ENCODE measurements at regions not wholly inside any gene's neighbourhood (a gene's known extent, or its start where the extent isn't known, plus 50 kb on each side); places are given as distances from the start of the nearest gene placed in this dataset.
"Not testable (repeated sequence)": the region's sequence is repeated elsewhere in the genome, so short reads cannot be mapped to it uniquely, and the experiment has no call there.

DNA sequence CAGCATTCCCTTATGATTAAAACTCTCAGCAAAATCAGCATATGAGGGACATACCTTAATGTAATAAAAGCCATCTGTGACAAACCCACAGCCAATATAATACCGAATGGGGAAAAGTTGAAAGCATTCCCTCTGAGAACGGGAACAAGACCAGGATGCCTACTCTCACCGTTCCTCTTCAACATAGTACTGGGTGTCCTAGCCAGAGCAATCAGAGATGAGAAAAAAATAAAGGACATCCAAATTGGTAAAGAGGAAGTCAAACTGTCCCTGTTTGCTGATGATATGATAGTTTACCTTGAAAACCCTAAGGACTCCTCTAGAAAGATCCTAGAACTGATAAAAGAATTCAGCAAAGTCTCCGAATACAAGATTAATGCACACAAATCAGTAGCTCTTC lies 141.6 kb upstream of the MAN1A1 start:
- DNase-seq = not testable (repeated sequence)

DNA sequence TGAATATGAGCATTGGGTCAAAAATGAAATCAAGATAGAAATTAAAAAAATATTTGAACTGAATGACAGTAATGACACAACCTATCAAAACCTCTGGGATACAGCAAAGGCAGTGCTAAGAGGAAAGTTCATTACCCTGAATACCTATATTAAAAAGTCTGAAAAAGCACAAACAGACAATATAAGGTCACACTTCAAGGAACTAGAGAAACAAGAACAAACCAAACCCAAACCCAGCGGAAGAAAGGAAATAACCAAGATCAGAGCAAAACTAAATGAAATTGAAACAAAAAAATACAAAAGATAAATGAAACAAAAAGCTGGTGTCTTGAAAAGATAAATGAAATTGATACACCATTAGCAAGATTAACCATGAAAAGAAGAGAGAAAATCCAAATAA lies 140.5 kb upstream of the MAN1A1 start:
- not testable (repeated sequence) for DNase-seq

DNA sequence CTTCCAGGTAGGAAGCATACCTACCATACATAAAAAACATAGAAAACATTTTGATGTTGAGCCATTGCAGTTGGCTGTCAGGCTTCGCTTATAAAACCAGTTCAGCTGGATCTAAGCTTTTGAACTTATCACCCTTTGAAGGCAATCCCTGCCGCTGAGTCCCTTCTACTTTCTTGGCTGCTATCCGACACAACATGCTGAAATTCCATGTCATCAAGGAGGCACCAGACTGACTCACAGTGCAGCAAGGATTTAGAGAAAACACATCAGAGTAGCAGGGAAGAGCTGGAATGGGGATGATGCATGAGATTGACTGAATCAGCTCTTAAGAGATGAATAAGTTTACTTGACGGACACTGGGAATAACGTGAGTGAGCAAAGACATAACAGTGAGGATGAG lies 135.0 kb upstream of the MAN1A1 start:
- no peak for DNase-seq

DNA sequence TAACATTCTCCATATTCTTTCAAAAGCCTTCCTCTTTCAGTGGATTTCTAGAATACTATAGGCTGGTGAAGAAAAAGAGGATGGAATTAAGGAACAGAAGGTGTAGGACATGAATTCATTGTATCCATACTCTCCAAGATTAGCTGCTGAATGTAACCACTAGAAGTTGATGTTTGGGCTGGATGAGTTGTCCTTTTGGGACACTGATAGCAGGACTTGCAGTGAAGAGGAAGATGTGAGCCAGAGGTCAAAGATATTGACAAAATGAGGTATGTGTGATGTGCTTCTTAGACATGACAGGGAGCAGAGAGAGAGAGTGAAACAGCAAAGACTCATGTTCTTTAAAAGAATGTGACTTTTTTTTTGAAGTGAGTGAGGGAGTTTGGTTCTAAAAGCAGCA lies 134.3 kb upstream of the MAN1A1 start:
- no peak for DNase-seq

DNA sequence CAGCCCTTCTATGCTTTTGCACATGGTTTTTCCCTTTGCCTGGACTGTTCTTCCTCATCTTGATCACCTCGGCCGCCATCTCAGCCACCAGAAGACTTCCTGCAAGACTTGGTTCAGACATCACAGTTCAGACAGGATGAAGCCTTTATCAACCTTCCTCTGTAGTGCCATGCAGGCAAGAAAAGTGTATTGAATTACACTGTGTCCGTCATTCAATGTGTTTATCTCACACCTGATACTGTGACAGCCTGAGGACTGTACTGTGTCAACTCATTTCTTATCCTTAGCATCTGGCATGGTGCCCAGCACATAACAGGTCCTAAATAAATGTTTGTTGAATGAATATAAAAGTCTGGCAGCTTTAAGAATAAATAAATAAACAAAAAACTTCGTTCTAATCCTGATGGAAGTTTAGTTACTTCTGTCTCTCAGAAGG lies 133.3 kb upstream of the MAN1A1 start:
- DNase-seq = no peak

DNA sequence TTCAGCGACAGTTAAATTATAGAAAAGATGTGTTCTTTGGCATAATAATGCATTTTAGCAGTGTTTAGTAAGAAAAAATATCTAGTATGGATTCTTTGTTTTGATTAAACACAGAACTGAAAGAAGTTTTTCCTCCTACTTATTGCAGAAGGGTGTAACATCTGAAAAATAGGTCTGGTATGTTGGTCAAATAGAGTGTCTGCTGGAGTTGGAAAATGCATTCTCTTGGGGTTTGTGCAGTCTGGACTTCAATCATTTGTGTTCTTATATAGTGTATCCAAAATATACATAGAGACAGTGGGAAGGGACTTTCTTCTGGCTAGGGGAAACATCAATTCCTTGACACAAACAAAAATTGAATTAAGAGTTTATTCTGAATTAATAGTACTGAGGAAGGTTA lies 132.4 kb upstream of the MAN1A1 start:
- no peak for DNase-seq

DNA sequence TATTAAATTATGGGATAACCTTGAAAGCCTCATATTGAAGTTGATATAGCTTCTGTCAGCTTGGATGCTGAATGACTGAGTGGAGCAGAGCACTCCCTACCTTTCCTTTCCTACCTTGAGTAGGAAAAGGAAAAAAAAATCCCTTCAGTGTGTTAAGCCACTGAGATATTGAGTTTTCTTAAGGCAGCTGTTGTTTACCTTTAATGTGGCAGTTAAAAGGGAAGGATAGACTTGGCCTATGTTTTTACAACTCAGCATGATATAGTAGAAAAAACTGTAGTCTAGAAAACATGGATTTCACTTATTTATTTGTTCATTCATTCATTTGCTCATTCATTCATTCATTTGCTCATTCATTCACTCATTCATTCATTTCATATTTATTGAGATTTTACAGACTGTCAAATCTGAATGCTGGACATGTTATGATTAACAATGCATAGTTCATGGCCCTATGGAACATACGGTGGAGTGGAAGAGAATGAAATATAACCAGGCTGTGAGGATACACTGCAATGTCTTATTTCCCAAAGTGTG lies 131.5 kb upstream of the MAN1A1 start:
- DNase-seq = no peak

DNA sequence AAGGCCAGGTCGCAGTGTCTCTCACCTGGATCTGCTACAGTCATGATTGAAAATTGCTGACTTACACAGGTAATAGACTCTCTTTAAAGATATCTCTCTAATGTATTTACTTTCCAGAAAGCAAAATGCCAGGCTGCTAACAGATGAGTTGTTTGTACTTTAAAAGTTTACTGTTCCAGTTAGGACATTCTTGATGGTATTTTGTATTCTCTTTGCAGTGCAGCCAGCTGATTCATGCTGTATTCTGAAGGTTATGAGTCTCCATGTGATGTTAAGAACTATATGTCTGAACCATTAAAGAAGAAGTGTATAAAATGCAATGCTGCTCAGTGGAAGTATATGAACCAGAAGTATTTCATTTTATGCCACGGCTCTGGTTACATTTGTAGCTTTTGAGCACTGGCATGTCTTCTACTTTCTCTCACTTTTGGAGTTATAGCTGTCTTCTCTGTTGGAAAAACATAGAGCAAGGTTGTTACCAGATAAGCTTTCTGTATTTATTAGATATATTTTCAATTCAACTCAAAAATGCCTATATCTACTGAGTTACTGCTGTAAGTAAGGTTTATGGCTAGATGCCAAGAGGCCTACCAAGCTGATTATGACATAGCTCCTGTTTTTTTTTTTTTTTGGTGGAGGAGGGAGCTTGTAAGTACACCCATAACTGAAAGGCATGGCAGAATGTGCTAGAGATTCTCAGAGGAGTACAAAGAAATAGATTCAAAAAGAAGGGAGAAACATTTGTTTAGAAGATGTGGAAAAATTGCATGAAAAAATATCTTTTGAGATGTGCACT lies 130.5 kb upstream of the MAN1A1 start:
- DNase-seq = no peak

DNA sequence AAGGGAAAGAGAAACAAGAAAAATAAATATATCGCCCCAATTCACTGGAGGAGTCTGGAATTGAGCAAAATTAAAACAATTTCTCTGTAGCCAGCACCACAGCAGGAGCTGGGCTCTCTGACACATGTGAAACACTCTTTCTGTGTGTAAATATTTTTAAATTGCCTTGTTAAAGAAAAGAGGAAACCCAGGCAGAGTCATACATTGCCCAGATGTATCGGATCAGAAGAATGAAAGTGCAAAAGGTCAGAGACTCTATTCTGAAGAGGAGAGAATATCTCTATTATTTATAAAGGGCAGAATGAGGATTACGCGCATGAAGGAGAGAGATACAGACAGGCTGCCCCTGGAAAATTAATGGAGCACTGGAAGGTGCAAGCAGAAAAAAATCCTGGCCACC lies 127.0 kb upstream of the MAN1A1 start:
- no peak for DNase-seq

DNA sequence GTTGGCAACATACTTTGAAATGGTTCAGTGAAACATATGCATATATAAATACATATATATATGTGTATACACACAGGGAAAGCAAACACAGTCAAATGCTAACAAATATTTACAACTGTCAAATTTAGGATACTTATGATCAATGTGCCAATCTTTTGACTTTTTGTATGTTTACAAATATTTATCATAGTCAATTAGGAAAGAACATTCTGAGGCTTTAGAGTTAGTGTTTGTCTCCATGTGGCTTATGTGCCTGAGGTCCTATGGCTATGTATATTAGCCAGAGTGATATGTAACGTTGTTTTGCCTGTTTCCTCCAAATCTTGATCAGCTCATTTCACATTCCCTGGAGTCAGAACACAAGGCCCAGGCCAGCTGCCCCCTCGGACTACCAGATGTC lies 126.5 kb upstream of the MAN1A1 start:
- no peak for DNase-seq

DNA sequence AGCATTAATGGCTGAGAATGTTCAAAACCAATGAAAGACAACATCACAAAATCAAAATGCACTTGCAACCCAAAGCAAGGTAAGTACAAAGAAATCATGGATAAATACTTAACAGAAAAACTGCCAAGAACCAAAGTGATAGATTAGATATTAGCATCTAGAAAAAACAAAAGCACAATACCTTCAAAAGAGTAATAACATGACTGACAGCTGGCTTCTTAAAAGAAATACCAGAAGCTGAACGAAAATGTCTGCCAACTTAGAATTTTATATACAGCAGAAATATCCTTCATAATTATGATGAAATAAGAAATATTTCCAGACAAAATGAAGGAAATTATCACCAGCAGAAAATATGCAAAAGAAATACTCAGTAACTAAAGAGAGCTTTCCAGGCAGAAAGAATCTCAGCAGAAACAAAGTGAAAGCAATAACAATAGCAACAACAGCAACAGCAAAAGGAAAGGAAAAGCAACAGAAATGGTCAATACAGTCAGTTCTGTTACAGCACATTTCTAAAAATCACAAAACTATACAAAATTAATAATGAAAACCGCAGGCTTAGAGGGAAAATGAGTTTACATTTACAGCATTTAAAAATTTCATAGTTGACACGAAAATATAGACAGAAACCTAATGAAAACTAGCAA lies 121.5 kb upstream of the MAN1A1 start:
- DNase-seq = no peak

DNA sequence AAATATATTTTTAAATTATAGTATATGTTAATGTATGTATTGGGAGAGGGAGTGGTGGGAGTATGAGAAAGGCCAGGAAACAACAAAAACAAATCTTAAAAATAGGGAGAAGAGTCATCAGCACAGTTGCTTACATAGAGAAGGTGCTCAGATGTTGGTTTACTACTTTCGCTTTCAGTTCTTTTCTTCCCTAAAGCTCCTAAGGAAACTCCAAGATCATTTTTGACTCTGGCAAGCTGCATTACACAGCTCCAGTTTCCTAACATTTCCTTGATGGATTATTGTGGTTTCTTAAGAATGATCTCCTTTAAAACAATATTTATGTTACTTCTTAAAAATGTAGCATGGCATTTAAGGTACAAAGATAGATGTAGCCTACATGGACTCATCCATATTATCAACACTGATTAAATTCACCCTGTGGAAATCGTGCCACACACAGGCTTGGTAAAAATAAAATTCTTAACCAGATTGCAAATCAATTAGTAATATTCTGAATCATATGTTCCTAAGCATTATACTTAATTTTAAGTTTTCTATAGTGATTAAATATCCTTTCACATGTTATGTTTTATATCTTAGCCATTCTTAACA lies 118.0 kb upstream of the MAN1A1 start:
- no peak for DNase-seq

DNA sequence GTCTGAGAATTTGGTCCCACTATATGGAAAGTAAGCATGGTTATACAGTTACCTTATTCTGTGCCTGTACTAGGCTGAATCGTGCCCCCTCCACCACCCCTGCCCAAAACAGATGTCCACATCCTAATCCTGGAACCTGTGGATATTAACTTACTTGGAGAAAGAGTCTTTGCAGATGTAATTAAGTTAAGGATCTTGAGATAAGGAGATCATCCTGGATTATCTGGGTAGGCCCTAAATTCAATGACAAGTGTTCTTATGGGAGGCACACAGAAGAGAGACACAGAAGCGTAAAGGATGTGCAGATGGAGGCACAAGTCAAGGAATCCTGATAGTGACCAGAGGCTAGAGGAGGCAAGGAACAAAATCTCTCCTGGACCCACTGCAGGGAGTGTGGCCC lies 116.7 kb upstream of the MAN1A1 start:
- no peak for DNase-seq

DNA sequence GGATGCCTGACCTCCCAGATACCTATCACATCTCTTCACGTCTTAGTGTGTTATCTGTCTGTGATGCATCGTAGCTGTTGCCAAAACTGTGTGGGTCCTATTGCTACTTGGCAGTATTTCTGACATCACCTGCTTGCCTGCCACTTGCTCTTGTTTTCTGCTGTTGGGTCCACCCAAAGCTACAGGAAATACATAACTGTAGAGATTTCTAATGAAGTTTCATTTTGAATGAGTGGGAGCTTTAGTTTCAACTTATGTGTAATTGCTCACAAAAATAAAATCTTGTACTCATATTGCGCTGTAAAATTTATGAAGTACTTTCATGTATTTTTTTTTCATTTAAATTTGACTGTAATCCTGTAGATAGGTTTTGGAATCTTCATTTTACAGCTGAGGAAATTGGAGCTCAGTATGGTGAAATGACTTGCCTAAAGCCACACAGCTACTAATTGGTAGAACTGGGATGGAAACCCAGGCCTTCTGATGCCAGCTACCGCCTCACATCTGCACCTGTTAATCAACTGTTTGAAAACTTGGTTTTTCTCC lies 113.6 kb upstream of the MAN1A1 start:
- no peak for DNase-seq

DNA sequence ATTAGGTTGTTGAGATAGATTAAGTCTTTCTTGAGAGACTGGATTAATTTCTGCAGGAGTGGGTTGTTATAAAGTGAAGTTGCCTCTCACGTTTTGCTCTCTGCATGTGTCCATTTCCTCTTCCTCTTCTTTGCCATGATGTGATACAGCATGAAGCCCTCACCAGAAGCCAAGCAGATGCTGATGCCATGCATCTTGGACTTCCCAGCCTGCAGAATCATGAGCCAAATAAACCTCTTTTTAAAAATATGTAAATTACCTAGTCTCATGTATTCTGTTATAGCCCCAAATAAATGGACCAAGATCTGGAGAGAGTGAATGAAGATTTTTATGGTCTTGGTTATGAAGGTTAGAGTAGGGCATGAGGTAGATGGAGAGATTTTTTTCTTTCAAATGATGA lies 111.6 kb upstream of the MAN1A1 start:
- no peak for DNase-seq

DNA sequence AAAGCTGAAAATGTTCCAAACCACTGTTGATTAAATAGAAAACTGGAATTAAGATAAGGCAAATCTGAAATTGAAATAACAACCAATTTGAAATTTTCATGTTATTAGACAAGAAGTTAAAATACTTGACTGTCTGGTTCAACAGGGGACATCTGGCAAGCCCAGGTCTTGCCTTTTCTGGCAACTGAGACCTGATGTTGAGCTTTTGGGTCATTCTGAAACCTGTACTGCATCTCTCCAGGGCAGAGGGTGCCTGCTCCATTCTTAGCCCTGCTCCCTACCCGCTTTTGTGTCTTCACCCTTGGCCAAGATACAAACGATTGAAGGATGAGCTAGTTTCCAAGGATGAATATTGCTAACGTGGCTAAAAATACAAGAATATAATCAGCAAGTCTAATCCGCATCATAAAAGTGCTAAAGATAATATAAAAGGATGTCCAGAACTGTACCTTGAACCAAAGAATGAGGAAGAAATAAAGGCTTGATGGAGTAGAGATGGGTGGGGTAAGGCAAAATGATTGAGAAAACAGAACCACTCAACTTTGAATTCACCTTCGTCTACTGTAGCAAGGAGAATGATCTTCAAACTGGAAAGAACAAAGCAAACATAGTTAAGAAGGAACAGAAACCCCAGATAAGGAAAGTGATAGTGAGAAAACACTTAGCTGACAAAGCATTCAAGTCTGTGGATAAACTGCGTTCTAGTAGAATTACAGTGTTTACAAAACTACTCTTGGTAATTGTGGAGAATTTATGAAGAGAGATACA lies 109.8 kb upstream of the MAN1A1 start:
- DNase-seq = no peak

DNA sequence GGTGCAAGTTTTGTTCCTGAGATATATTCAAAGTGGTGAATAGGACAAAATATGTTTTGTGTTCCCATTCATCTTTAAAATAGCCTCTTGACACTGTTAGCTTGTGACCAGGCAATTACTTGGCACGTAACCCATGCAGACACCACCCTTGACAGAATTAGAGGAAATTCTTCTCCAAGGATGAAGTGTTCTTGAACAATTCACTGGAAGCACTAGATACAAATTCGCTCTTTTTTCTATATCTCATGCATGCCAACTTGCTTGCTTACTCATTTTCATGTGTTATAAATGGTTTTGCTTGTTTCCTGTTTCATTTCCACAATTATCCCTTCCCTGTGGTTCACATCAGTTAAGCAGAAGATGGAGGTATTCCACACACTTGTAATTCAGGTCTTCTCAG lies 105.2 kb upstream of the MAN1A1 start:
- no peak for DNase-seq

DNA sequence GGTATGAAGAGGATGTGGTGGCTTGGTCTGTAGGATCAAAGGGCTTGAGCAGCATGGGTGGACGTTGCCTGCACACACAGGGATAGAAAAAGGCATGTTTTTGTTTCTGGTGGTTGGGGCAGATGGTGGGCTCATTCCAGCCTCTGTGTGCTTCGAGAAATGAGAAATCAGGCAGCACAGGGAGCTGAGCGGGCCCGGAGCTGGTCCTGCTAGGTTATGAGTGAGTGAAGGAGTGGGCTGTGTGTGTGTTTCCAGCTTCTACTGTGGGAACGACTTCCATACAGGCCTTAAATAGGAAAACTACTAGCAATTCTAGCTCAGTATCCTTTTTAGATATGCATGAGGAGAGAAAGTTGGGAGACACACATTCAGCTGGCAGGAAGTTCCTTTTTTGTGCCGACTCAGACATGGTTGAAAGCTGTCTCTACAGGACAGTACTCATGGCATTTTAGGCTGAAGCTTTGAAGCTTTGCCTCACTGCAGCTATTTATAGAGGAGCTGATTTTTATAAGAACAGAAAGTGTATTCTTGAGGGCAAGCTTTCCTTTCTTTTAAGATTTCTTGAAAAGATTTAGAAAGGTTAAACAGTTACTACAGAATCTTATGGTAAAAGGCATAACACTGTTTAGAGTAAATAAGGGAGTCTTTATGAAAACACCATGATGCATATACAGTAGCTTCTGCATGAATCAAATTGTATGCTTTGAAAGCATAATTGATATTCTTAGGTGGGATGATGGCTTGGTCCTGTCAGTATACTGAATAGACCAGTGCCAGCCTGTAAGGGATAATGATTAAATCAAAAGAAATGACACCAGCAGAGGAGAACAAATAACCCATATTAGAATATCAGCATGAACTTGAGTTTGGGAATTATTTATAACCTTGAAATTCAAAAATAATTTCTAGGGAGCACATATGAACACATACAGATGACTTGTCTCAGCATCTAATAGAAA lies 104.0 kb upstream of the MAN1A1 start:
- DNase-seq = no peak

DNA sequence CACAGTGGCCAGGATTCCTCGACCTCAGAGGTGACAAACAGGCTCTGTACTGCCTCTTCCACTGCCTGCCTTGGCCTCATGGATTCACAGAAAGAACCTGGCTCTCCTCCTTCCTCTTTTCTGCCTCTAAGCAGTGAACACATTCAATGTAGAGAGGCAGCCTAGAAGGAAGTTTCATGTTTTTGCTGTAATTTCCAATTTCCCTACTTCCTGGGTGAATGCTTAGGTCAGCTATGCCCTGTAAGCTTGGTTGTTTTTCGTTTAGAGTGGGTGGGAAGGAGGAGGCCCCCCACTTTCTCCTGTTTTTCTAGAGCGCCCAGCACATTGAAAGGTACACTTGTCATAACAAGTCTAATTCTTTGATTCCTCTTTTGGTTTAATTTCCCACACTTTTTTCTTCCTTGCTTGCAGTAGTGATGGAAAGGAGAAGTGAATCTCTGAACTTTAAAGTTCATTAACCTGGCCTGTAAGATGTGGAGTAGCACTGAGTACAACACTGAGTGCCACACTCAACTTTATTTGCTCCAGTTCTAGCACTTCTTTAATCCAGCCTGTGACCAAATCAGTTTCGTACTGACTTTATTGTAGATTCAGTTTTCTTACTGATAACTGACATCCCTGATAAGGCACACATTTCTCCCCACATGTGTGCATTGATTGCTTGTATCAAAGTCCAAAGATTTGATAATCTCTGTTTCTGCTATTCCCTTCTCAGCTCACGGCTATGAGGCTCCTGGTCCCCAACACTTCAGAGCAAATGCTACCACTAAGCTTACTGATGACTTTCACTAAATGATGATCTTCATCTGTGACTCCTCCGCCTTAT lies 100.0 kb upstream of the MAN1A1 start:
- no peak for DNase-seq

DNA sequence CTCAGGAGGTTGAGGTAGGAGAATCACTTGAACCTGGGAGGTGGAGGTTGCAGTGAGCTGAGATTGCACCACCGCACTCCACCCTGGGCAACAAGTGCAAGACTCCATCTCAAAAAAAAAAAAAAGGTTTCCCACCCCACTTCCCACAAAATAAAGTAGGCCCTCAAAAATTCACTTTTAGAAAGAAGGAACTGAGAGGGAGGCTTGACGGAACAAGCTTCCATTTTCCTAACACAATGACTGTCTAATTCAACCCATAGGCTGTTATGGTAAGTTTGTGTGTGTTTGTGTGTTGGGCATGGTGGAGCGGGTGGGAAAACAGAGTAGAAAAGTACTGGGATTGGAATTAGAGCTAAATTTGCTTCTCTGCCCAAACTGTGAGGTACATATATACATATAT lies 98.4 kb upstream of the MAN1A1 start:
- no peak for DNase-seq
